ENCODE measurements at regions not wholly inside any gene's neighbourhood (a gene's known extent, or its start where the extent isn't known, plus 50 kb on each side); places are given as distances from the start of the nearest gene placed in this dataset.

DNA sequence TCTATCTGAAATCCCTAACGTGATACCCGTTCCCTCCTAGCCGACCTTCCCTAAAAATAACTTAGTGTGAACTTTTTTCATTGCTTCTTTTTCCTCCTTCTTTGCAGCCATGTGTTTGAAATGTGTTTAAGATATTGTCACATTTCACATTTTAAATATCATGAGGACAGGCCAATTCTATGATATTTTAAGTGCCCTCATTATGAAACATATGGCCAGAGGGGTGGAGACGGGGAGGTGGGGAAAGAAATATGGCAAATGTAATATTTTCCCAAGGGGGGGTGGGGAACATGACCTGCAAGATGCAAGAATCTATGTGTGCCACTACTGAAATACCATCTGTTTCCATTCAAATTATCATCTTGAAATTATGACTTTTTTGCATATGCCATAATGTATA, 1039.2 kb downstream of the AGBL1 start:
- no peaks in the 10 kb centered on the region for H3K4me1 ChIP-seq (ENCODE audit: insufficient read depth)
- DNase-seq (ENCODE audit: low spot score) (no peak), ATAC-seq (no peak)
- H3K27ac ChIP-seq (ENCODE audit: low read depth): no peak overlapping the region
- TF ChIP-seq NANOG (IDR thresholded peaks at IDR 0.05; ENCODE audit: borderline replicate concordance): no peak
- TF ChIP-seq JUNB (IDR thresholded peaks at IDR 0.05; ENCODE audit: unreplicated experiment): no peak
- TF ChIP-seq POLR2AphosphoS5 (IDR thresholded peaks at IDR 0.05; ENCODE audit: low read depth): no peak
- TF ChIP-seq, protein P1, sequence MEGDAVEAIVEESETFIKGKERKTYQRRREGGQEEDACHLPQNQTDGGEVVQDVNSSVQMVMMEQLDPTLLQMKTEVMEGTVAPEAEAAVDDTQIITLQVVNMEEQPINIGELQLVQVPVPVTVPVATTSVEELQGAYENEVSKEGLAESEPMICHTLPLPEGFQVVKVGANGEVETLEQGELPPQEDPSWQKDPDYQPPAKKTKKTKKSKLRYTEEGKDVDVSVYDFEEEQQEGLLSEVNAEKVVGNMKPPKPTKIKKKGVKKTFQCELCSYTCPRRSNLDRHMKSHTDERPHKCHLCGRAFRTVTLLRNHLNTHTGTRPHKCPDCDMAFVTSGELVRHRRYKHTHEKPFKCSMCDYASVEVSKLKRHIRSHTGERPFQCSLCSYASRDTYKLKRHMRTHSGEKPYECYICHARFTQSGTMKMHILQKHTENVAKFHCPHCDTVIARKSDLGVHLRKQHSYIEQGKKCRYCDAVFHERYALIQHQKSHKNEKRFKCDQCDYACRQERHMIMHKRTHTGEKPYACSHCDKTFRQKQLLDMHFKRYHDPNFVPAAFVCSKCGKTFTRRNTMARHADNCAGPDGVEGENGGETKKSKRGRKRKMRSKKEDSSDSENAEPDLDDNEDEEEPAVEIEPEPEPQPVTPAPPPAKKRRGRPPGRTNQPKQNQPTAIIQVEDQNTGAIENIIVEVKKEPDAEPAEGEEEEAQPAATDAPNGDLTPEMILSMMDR (conservative IDR thresholded peaks at IDR 0.05; ENCODE audit: low read depth in 2 of 2): no peak
- TF ChIP-seq, protein P2, sequence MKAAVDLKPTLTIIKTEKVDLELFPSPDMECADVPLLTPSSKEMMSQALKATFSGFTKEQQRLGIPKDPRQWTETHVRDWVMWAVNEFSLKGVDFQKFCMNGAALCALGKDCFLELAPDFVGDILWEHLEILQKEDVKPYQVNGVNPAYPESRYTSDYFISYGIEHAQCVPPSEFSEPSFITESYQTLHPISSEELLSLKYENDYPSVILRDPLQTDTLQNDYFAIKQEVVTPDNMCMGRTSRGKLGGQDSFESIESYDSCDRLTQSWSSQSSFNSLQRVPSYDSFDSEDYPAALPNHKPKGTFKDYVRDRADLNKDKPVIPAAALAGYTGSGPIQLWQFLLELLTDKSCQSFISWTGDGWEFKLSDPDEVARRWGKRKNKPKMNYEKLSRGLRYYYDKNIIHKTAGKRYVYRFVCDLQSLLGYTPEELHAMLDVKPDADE (IDR thresholded peaks at IDR 0.05): no peak
- no peak for TF ChIP-seq CREB1 (CRISPR knock-in tag; IDR thresholded peaks at IDR 0.05; ENCODE audit: low read depth)
- TF ChIP-seq EZH2 (IDR thresholded peaks at IDR 0.05; ENCODE audit: low read depth, unreplicated experiment): no peak
- TF ChIP-seq, protein P3, sequence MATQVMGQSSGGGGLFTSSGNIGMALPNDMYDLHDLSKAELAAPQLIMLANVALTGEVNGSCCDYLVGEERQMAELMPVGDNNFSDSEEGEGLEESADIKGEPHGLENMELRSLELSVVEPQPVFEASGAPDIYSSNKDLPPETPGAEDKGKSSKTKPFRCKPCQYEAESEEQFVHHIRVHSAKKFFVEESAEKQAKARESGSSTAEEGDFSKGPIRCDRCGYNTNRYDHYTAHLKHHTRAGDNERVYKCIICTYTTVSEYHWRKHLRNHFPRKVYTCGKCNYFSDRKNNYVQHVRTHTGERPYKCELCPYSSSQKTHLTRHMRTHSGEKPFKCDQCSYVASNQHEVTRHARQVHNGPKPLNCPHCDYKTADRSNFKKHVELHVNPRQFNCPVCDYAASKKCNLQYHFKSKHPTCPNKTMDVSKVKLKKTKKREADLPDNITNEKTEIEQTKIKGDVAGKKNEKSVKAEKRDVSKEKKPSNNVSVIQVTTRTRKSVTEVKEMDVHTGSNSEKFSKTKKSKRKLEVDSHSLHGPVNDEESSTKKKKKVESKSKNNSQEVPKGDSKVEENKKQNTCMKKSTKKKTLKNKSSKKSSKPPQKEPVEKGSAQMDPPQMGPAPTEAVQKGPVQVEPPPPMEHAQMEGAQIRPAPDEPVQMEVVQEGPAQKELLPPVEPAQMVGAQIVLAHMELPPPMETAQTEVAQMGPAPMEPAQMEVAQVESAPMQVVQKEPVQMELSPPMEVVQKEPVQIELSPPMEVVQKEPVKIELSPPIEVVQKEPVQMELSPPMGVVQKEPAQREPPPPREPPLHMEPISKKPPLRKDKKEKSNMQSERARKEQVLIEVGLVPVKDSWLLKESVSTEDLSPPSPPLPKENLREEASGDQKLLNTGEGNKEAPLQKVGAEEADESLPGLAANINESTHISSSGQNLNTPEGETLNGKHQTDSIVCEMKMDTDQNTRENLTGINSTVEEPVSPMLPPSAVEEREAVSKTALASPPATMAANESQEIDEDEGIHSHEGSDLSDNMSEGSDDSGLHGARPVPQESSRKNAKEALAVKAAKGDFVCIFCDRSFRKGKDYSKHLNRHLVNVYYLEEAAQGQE (IDR thresholded peaks at IDR 0.05; ENCODE audit: unreplicated experiment): no peak
- TF ChIP-seq ZNF114 (CRISPR knock-in tag; IDR thresholded peaks at IDR 0.05): no peak
- no peak for TF ChIP-seq EZH2phosphoT487 (IDR thresholded peaks at IDR 0.05; ENCODE audit: unreplicated experiment)
- no peak for TF ChIP-seq ZNF331 (CRISPR knock-in tag; IDR thresholded peaks at IDR 0.05; ENCODE audit: low read depth)
- TF ChIP-seq, protein P4, sequence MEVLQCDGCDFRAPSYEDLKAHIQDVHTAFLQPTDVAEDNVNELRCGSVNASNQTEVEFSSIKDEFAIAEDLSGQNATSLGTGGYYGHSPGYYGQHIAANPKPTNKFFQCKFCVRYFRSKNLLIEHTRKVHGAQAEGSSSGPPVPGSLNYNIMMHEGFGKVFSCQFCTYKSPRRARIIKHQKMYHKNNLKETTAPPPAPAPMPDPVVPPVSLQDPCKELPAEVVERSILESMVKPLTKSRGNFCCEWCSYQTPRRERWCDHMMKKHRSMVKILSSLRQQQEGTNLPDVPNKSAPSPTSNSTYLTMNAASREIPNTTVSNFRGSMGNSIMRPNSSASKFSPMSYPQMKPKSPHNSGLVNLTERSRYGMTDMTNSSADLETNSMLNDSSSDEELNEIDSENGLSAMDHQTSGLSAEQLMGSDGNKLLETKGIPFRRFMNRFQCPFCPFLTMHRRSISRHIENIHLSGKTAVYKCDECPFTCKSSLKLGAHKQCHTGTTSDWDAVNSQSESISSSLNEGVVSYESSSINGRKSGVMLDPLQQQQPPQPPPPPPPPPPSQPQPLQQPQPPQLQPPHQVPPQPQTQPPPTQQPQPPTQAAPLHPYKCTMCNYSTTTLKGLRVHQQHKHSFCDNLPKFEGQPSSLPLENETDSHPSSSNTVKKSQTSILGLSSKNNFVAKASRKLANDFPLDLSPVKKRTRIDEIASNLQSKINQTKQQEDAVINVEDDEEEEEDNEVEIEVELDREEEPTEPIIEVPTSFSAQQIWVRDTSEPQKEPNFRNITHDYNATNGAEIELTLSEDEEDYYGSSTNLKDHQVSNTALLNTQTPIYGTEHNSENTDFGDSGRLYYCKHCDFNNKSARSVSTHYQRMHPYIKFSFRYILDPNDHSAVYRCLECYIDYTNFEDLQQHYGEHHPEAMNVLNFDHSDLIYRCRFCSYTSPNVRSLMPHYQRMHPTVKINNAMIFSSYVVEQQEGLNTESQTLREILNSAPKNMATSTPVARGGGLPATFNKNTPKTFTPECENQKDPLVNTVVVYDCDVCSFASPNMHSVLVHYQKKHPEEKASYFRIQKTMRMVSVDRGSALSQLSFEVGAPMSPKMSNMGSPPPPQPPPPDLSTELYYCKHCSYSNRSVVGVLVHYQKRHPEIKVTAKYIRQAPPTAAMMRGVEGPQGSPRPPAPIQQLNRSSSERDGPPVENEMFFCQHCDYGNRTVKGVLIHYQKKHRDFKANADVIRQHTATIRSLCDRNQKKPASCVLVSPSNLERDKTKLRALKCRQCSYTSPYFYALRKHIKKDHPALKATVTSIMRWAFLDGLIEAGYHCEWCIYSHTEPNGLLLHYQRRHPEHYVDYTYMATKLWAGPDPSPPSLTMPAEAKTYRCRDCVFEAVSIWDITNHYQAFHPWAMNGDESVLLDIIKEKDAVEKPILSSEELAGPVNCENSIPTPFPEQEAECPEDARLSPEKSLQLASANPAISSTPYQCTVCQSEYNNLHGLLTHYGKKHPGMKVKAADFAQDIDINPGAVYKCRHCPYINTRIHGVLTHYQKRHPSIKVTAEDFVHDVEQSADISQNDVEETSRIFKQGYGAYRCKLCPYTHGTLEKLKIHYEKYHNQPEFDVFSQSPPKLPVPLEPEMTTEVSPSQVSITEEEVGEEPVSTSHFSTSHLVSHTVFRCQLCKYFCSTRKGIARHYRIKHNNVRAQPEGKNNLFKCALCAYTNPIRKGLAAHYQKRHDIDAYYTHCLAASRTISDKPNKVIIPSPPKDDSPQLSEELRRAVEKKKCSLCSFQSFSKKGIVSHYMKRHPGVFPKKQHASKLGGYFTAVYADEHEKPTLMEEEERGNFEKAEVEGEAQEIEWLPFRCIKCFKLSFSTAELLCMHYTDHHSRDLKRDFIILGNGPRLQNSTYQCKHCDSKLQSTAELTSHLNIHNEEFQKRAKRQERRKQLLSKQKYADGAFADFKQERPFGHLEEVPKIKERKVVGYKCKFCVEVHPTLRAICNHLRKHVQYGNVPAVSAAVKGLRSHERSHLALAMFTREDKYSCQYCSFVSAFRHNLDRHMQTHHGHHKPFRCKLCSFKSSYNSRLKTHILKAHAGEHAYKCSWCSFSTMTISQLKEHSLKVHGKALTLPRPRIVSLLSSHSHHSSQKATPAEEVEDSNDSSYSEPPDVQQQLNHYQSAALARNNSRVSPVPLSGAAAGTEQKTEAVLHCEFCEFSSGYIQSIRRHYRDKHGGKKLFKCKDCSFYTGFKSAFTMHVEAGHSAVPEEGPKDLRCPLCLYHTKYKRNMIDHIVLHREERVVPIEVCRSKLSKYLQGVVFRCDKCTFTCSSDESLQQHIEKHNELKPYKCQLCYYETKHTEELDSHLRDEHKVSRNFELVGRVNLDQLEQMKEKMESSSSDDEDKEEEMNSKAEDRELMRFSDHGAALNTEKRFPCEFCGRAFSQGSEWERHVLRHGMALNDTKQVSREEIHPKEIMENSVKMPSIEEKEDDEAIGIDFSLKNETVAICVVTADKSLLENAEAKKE (CRISPR knock-in tag; IDR thresholded peaks at IDR 0.05): no peak
- no peak for TF ChIP-seq STAT1 (IDR thresholded peaks at IDR 0.05; ENCODE audit: unreplicated experiment)
- H3F3A ChIP-seq (replicated peaks; ENCODE audit: low read depth): no peaks in the 10 kb centered on the region
- no peaks in the 10 kb centered on the region for H3K27me3 ChIP-seq (ENCODE audit: insufficient read depth)
- H3K36me3 ChIP-seq (ENCODE audit: insufficient read depth): no peaks in the 10 kb centered on the region
- H3K4me2 ChIP-seq: no peak overlapping the region
- Mint-ChIP-seq H3K4me1 (no peaks in the 10 kb centered on the region), H3K27ac (no peak overlapping the region), H3K4me3 (no peak overlapping the region), H3K36me3 (ENCODE audit: low read depth) (no peaks in the 10 kb centered on the region), H3K27me3 (ENCODE audit: insufficient read depth, low read depth, poor library complexity) (peaks cover 2% of the 10 kb centered on the region), H3K9me3 (no peaks in the 10 kb centered on the region)
- no peak overlapping the region for H2AFZ ChIP-seq
- peaks cover 7% of the 10 kb centered on the region; the same call in 1 of the 2 replicates for H3K9me2 ChIP-seq (ENCODE audit: insufficient read depth)
- no peaks in the 10 kb centered on the region for H3K79me2 ChIP-seq (replicated peaks; ENCODE audit: insufficient read depth)
- no peaks in the 10 kb centered on the region for H4K20me1 ChIP-seq (replicated peaks; ENCODE audit: insufficient read depth)
- no peak overlapping the region for H3K4me3 ChIP-seq
